HG03469 (cell line): ENCODE measurements at regions not wholly inside any gene's neighbourhood (a gene's known extent, or its start where the extent isn't known, plus 50 kb on each side); places are given as distances from the start of the nearest gene placed in this dataset.

Source experiments
- ATAC-seq: cut with Tn5 transposase; IDR thresholded peaks from one replicate; pipeline ENCODE4 v1.9.1; 2021; ENCODE audit warnings: mild to moderate bottlenecking, moderate library complexity, moderate number of reproducible peaks; ENCODE audit not compliant: unreplicated experiment

- no peak for ATAC-seq
Observed at GRCh38 chr21:24825348-24825747, 781.9 kb downstream of the MRPL39 start.

- no peak for ATAC-seq
Observed at GRCh38 chr21:24824209-24824608, 783.1 kb downstream of the MRPL39 start.

- no peak for ATAC-seq
Observed at GRCh38 chr21:24823247-24823646, 784.0 kb downstream of the MRPL39 start.

GRCh38 chr21:24785033-24785432 is 822.2 kb downstream of the MRPL39 start:
- ATAC-seq: no peak

- ATAC-seq: no peak
Observed at GRCh38 chr21:24781146-24781545, 826.1 kb downstream of the MRPL39 start.

GRCh38 chr21:24759348-24760075 is 847.8 kb downstream of the MRPL39 start:
- no peak for ATAC-seq

GRCh38 chr21:24738063-24738462 is 869.2 kb downstream of the MRPL39 start:
- ATAC-seq: no peak

- ATAC-seq: no peak
Observed at GRCh38 chr21:24737296-24737850, 869.9 kb downstream of the MRPL39 start.

GRCh38 chr21:24730661-24731060 is 876.6 kb downstream of the MRPL39 start:
- no peak for ATAC-seq

GRCh38 chr21:24729568-24729967 is 877.7 kb downstream of the MRPL39 start:
- ATAC-seq: no peak

GRCh38 chr21:24727803-24728440 is 879.4 kb downstream of the MRPL39 start:
- no peak for ATAC-seq

GRCh38 chr21:24716281-24716918 is 890.9 kb downstream of the MRPL39 start:
- no peak for ATAC-seq

- ATAC-seq: no peak
Observed at GRCh38 chr21:24714646-24715200, 892.6 kb downstream of the MRPL39 start.

GRCh38 chr21:24705201-24705600 is 902.1 kb downstream of the MRPL39 start:
- no peak for ATAC-seq

GRCh38 chr21:24693779-24694178 is 913.5 kb downstream of the MRPL39 start:
- ATAC-seq: no peak

- no peak for ATAC-seq
Observed at GRCh38 chr21:24681456-24681855, 925.8 kb downstream of the MRPL39 start.

- ATAC-seq: no peak
Observed at GRCh38 chr21:24671901-24672300, 935.4 kb downstream of the MRPL39 start.

- ATAC-seq: no peak
Observed at GRCh38 chr21:24658926-24659325, 948.4 kb downstream of the MRPL39 start.

- ATAC-seq: no peak
Observed at GRCh38 chr21:24658026-24658425, 949.3 kb downstream of the MRPL39 start.

- ATAC-seq: no peak
Observed at GRCh38 chr21:24649691-24650090, 957.6 kb downstream of the MRPL39 start.

GRCh38 chr21:24636696-24637095 is 970.6 kb downstream of the MRPL39 start:
- ATAC-seq: no peak
